ENCODE measurements at regions not wholly inside any gene's neighbourhood (a gene's known extent, or its start where the extent isn't known, plus 50 kb on each side); places are given as distances from the start of the nearest gene placed in this dataset.

DNA sequence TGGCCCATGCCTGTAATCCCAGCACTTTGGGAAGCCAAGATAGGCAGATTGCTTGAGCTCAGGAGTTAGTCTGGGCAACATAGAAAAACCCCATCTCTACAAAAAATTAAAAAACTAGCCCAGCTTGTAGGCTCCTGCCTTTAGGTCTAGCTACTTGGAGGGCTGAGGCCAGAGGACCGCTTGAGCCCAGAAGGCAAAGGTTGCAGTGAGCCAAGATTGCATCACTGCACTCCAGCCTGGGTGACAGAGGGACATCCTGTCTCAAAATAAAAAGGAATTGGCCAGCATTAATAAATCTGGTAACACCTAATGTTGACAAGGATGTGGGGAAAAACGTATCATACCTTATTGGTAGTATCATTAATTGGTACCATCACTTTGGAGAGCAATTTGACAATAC lies 396.2 kb downstream of the PLPP3 start:
- ChIA-PET CTCF (no interaction called here), POLR2A (ENCODE audit: low non-redundant PET) (no interaction called here)
- TF ChIP-seq, protein P1, sequence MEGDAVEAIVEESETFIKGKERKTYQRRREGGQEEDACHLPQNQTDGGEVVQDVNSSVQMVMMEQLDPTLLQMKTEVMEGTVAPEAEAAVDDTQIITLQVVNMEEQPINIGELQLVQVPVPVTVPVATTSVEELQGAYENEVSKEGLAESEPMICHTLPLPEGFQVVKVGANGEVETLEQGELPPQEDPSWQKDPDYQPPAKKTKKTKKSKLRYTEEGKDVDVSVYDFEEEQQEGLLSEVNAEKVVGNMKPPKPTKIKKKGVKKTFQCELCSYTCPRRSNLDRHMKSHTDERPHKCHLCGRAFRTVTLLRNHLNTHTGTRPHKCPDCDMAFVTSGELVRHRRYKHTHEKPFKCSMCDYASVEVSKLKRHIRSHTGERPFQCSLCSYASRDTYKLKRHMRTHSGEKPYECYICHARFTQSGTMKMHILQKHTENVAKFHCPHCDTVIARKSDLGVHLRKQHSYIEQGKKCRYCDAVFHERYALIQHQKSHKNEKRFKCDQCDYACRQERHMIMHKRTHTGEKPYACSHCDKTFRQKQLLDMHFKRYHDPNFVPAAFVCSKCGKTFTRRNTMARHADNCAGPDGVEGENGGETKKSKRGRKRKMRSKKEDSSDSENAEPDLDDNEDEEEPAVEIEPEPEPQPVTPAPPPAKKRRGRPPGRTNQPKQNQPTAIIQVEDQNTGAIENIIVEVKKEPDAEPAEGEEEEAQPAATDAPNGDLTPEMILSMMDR (conservative IDR thresholded peaks at IDR 0.05; ENCODE audit: low read depth), result no peak
- DNase-seq (ENCODE audit: low spot score), result no peak
- no peak overlapping the region for H3K27ac ChIP-seq

DNA sequence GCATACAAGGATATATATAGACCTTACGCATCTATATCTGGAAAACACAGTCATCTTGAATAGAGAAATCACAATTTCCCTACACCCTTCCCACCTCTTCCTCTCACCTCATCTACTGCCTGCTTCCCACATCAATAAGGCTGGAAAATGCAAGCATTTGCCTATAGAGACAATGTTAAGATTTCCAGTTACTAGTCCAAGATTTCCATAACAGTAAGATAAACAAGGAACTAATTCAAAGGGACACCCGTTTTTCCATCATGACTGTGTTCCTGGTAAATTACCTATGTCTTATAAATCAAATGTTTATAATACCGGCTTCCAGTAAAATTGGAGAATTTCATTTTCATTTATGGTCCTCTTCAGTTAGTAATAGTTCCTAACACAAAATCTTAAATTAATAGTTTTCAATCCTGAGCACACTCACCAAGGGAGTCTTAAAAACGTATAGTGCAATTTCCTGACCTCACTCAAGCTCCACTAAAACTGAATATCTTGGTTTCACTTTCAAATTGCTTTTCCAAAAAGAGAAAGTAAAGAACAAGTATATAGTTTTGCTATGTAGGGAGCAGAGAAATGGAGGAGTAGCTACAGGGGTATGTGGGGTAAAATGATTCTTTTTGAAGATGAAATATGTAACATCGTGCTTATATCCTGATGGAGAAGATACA lies 398.7 kb downstream of the PLPP3 start:
- DNase-seq (ENCODE audit: low spot score), result no peak
- H3K27ac ChIP-seq, result no peak overlapping the region
- TF ChIP-seq, protein P1 (conservative IDR thresholded peaks at IDR 0.05; ENCODE audit: low read depth), result no peak
- ChIA-PET POLR2A (ENCODE audit: low non-redundant PET) (no interaction called here), CTCF (no interaction called here)

DNA sequence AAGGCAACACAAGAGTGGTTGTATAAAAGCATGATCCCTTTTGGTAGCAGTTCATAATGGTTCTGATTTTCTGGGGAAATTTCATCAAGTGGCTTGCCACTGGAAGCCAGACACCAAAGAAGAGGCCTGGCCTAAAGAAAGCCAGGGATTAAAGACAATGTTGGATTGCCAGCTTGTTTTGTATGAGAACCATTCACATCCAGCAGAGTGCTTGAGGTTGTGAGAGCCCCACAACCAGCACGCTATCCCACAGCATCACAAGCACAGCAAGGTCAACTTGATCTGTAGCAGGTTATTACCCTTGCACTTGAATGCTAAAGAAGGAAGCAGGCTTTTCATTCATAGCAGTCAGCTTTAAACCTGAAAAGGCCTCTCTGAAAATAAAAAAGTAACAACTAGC lies 399.8 kb downstream of the PLPP3 start:
- no peak overlapping the region for H3K27ac ChIP-seq
- POLR2A ChIA-PET (ENCODE audit: low non-redundant PET), result no interaction called here
- TF ChIP-seq, protein P1 (conservative IDR thresholded peaks at IDR 0.05; ENCODE audit: low read depth), result no peak
- DNase-seq (ENCODE audit: low spot score), result no peak
- CTCF ChIA-PET, result no interaction called here

DNA sequence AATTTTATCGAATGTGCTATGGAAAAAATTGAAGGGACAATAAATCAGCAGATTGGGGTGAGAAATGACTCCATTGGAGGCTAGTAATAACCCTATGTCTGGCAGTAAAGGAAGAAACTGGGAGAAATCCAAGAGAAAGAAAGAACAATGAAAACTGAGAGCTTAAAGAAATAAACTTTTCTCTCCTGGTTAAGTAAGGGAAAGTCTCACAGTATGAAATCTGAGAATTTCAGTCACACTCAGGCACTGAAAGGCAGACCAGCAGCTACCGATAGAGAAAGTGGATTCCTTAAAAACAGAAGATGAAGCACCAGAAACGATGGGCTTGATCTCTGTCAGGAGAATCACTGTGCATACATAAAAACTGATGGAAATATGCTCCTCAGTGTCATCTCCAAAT lies 404.2 kb downstream of the PLPP3 start:
- DNase-seq (ENCODE audit: low spot score), result no peak
- ChIA-PET POLR2A (ENCODE audit: low non-redundant PET) (no interaction called here), CTCF (interaction anchor here (0.6 to 0.7 kb wide), 3 partner anchors 379 to 721 kb away, joined by 4 read pairs; no protein-coding TSS in a partner anchor)
- no peak overlapping the region for H3K27ac ChIP-seq
- TF ChIP-seq, protein P1 (conservative IDR thresholded peaks at IDR 0.05; ENCODE audit: low read depth), result no peak

DNA sequence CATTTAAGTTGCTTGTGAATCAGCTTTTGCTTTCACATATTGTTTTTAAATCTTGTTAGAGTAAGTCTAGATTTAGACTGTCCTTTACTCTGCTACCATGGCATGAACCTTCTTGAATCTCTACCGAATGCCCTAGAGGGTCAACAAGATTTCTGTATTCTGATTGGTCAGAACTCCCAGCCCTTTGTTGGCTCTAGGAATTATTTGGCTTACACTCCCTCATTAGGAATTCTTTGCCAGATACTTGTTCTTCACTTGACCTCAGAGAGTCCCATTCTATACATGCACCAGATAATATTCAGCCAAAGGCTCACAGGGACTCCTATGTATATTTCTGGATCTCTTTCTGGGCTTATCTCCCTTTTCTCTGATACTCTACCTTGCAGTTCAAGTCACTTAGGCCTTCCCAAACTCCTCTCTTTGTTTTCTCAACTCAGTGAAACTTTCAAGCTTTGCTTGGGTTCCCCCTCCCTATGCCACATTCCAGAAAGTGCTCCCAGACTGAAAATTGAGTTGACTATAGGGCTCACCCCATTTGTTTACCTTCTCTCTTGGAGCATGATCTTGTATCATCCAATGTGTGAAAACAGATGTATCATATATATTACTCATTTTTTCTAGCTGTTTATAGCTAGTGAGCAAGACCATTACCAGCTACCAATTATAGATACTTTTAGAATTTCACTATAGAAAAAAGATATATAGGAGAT lies 405.0 kb downstream of the PLPP3 start:
- DNase-seq (ENCODE audit: low spot score), result no peak
- ChIA-PET POLR2A (ENCODE audit: low non-redundant PET) (no interaction called here), CTCF (interaction anchor here (0.7 kb wide), 1 partner anchor 400 kb away, joined by 4 read pairs; no protein-coding TSS in a partner anchor)
- H3K27ac ChIP-seq, result no peak overlapping the region
- TF ChIP-seq, protein P1 (conservative IDR thresholded peaks at IDR 0.05; ENCODE audit: low read depth), result no peak

DNA sequence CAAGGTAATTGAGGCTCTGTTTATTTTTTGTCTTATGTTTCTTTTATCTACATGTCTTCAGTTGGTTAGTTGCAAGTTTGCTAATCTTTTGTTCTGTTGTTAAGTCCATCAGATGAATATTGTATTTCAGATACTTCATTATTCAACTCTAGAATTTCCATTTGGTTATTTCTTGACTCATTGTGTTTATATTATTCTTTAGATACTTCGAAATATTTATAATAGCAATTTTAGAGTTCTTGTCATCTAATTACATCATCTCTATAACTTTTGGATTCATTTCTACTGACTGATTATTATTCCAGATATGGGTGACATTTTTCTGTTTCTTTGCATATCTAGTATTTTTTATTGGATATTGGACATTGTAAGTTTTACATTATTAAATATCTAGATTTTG lies 405.6 kb downstream of the PLPP3 start:
- POLR2A ChIA-PET (ENCODE audit: low non-redundant PET), result no interaction called here
- no peak overlapping the region for H3K27ac ChIP-seq
- TF ChIP-seq, protein P1 (conservative IDR thresholded peaks at IDR 0.05; ENCODE audit: low read depth), result no peak
- no peak for DNase-seq (ENCODE audit: low spot score)
- CTCF ChIA-PET, result no interaction called here

Data from RWPE1 (cell line).